ENCODE measurements at regions not wholly inside any gene's neighbourhood (a gene's known extent, or its start where the extent isn't known, plus 50 kb on each side); places are given as distances from the start of the nearest gene placed in this dataset.

- 70% methylated on average over 1 of the region's 1 CpG for WGBS
- Histone ChIP-seq H3K4me1 (no peaks in the 10 kb centered on the region), H3K9me3 (no peaks in the 10 kb centered on the region), H3K27me3 (no peaks in the 10 kb centered on the region), H3K4me3 (no peak overlapping the region), H3K27ac (replicated peaks in 1 of 4) (no peak overlapping the region), H3K36me3 (no peaks in the 10 kb centered on the region)
- no peak for DNase-seq (ENCODE audit: extremely low spot score)
- no peak for TF ChIP-seq POLR2AphosphoS5 (IDR thresholded peaks at IDR 0.05)
- no peak for TF ChIP-seq EP300 (IDR thresholded peaks at IDR 0.05)
- TF ChIP-seq POLR2A (IDR thresholded peaks at IDR 0.05; ENCODE audit: low read depth): no peak
- TF ChIP-seq, protein P1, sequence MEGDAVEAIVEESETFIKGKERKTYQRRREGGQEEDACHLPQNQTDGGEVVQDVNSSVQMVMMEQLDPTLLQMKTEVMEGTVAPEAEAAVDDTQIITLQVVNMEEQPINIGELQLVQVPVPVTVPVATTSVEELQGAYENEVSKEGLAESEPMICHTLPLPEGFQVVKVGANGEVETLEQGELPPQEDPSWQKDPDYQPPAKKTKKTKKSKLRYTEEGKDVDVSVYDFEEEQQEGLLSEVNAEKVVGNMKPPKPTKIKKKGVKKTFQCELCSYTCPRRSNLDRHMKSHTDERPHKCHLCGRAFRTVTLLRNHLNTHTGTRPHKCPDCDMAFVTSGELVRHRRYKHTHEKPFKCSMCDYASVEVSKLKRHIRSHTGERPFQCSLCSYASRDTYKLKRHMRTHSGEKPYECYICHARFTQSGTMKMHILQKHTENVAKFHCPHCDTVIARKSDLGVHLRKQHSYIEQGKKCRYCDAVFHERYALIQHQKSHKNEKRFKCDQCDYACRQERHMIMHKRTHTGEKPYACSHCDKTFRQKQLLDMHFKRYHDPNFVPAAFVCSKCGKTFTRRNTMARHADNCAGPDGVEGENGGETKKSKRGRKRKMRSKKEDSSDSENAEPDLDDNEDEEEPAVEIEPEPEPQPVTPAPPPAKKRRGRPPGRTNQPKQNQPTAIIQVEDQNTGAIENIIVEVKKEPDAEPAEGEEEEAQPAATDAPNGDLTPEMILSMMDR (IDR thresholded peaks at IDR 0.05): no peak
- intact Hi-C loops (cut with DNase I): no loop called here
Observed at GRCh38 chr6:121759370-121759769, 323.9 kb downstream of the GJA1 start.

DNA sequence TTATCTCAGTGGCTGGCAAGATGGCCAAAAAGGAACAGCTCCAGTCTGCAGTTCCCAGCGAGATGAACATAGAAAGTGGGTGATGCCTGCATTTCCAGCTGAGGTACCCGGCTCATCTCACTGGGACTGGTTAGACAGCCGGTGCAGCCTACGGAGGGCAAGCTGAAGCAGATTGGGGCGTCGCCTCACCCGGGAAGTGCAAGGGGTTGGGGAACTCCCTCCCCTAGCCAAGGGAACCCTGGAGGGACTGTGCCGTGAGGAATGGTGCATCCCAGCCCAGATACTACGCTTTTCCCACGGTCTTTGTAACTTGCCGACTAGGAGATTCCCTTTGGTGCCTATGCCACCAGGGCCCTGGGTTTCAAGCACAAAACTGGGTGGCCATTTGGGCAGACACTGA is 324.7 kb downstream of the GJA1 start:
- 86% methylated on average over 7 of the region's 11 CpGs for WGBS
- intact Hi-C loops (cut with DNase I): no loop called here

GRCh38 chr6:121760745-121761144 is 325.3 kb downstream of the GJA1 start:
- Histone ChIP-seq H3K27me3 (no peaks in the 10 kb centered on the region), H3K9me3 (no peaks in the 10 kb centered on the region), H3K4me3 (no peak overlapping the region), H3K36me3 (no peaks in the 10 kb centered on the region), H3K27ac (replicated peaks in 1 of 4) (no peak overlapping the region), H3K4me1 (no peaks in the 10 kb centered on the region)
- 80% methylated on average over 2 of the region's 5 CpGs for WGBS
- TF ChIP-seq, protein P1 (IDR thresholded peaks at IDR 0.05): no peak
- TF ChIP-seq POLR2AphosphoS5 (IDR thresholded peaks at IDR 0.05) (no peak), EP300 (IDR thresholded peaks at IDR 0.05) (no peak), POLR2A (IDR thresholded peaks at IDR 0.05; ENCODE audit: low read depth) (no peak)
- DNase-seq (ENCODE audit: extremely low spot score): no peak
- intact Hi-C loops (cut with DNase I): no loop called here

More for the DNA sequence above, 324.7 kb downstream of the GJA1 start:
- Histone ChIP-seq H3K36me3 (no peaks in the 10 kb centered on the region), H3K4me3 (no peak overlapping the region), H3K4me1 (no peaks in the 10 kb centered on the region), H3K9me3 (no peaks in the 10 kb centered on the region), H3K27me3 (no peaks in the 10 kb centered on the region), H3K27ac (replicated peaks in 1 of 4) (no peak overlapping the region)
- TF ChIP-seq POLR2AphosphoS5 (IDR thresholded peaks at IDR 0.05): no peak
- TF ChIP-seq, protein P1 (IDR thresholded peaks at IDR 0.05): no peak
- TF ChIP-seq POLR2A (IDR thresholded peaks at IDR 0.05; ENCODE audit: low read depth): no peak
- TF ChIP-seq EP300 (IDR thresholded peaks at IDR 0.05): no peak
- DNase-seq (ENCODE audit: extremely low spot score): no peak

- Histone ChIP-seq H3K4me1 (peaks cover 4 to 6% (median 5%) of the 10 kb centered on the region in 4 donors), H3K4me3 (no peak overlapping the region), H3K36me3 (no peaks in the 10 kb centered on the region), H3K27ac (replicated peaks in 1 of 4) (no peak overlapping the region), H3K9me3 (no peaks in the 10 kb centered on the region), H3K27me3 (no peaks in the 10 kb centered on the region)
- DNase-seq (ENCODE audit: extremely low spot score): no peak
- intact Hi-C loops (cut with DNase I): no loop called here
- 86% methylated on average over 3 of the region's 3 CpGs for WGBS
- TF ChIP-seq, protein P1 (IDR thresholded peaks at IDR 0.05): no peak
- TF ChIP-seq POLR2A (IDR thresholded peaks at IDR 0.05; ENCODE audit: low read depth) (no peak), POLR2AphosphoS5 (IDR thresholded peaks at IDR 0.05) (no peak), EP300 (IDR thresholded peaks at IDR 0.05) (no peak)
Observed at GRCh38 chr6:121764493-121764892, 329.0 kb downstream of the GJA1 start.

GRCh38 chr6:121765060-121765459 is 329.6 kb downstream of the GJA1 start:
- H3K9me3 ChIP-seq: no peaks in the 10 kb centered on the region
- peaks cover 4 to 6% (median 5%) of the 10 kb centered on the region in 4 donors for H3K4me1 ChIP-seq
- H3K36me3 ChIP-seq: no peaks in the 10 kb centered on the region
- H3K4me3 ChIP-seq: no peak overlapping the region
- no peaks in the 10 kb centered on the region for H3K27me3 ChIP-seq
- 91% methylated on average over 2 of the region's 2 CpGs for WGBS
- no peak overlapping the region for H3K27ac ChIP-seq (replicated peaks in 1 of 4)
- intact Hi-C loops (cut with DNase I): no loop called here
- no peak for TF ChIP-seq POLR2A (IDR thresholded peaks at IDR 0.05; ENCODE audit: low read depth)
- TF ChIP-seq EP300 (IDR thresholded peaks at IDR 0.05): no peak
- TF ChIP-seq POLR2AphosphoS5 (IDR thresholded peaks at IDR 0.05): no peak
- TF ChIP-seq, protein P1 (IDR thresholded peaks at IDR 0.05): no peak
- no peak for DNase-seq (ENCODE audit: extremely low spot score)
